ENCODE measurements at regions not wholly inside any gene's neighbourhood (a gene's known extent, or its start where the extent isn't known, plus 50 kb on each side); places are given as distances from the start of the nearest gene placed in this dataset.

DNA sequence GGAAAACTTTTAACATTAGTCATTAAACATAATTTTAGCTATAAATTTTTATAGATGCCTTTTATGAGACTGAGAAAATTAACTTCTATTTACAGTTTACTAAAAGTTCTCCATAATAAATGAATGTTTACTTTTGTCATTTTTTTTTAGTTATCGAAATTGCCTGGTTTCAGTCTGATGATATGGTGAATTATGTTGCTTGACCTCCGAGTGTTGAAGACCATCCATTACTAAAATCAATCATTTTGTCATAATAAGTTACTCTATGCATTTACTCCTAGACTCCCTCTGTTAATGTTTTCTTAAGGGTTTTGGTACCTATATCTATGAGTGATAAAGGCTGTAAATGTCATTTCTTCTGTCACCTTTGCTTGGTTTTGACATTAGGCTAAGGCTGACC lies 516.0 kb upstream of the ROBO1 start:
- TF ChIP-seq EZH2phosphoT487 (IDR thresholded peaks at IDR 0.05; ENCODE audit: borderline replicate concordance, low read depth, low read length) (no peak), CTCF (conservative IDR thresholded peaks at IDR 0.05; ENCODE audit: low read length) (no peak)
- H4K20me1 ChIP-seq (ENCODE audit: insufficient read depth, low read length): no peaks in the 10 kb centered on the region

DNA sequence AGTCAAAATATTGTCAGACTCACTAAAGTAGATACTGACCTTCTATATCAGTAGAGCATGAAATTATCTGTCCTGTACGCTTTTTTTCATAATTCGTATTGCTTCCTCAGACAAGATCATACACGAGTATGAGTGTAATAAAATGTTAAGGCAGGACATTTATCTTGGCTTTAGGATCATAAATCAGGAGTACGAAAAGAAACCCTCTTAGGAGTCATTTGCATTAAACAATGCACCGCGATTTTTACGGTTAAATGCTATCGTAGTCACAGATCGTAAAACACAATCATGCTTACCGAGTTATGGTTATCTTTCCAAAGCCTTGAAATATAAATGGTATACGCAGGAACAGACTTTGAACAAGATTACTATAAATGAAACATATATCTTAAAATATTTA lies 510.3 kb upstream of the ROBO1 start:
- H3K79me2 ChIP-seq (ENCODE audit: insufficient read depth, low read depth, low read length): no peaks in the 10 kb centered on the region
- no peaks in the 10 kb centered on the region for H3K9me2 ChIP-seq (ENCODE audit: insufficient read depth, low read length)
- H4K20me1 ChIP-seq (ENCODE audit: insufficient read depth, low read length): no peaks in the 10 kb centered on the region
- H2AFZ ChIP-seq (ENCODE audit: low read length): no peak overlapping the region
- no peak for TF ChIP-seq CTCF (conservative IDR thresholded peaks at IDR 0.05; ENCODE audit: low read length)
- no peak for TF ChIP-seq EZH2phosphoT487 (IDR thresholded peaks at IDR 0.05; ENCODE audit: borderline replicate concordance, low read depth, low read length)
- DNase-seq (ENCODE audit: low spot score): no peak
- no TSS peak for BruUV-seq (replicated peaks)
- H3K9me3 ChIP-seq (ENCODE audit: low read length): no peaks in the 10 kb centered on the region
- H3K4me3 ChIP-seq (ENCODE audit: low read depth, low read length, poor library complexity, severe bottlenecking): no peak overlapping the region
- ChIA-PET CTCF (ENCODE audit: unreplicated experiment) (no interaction called here), POLR2A (no interaction called here)
- H3K27ac ChIP-seq (ENCODE audit: low read depth, low read length, poor library complexity, severe bottlenecking): no peak overlapping the region
- H3K36me3 ChIP-seq (ENCODE audit: insufficient read depth, low read length): no peaks in the 10 kb centered on the region
- intact Hi-C loops (cut with micrococcal nuclease; ENCODE audit: unreplicated experiment): no loop called here
- H3K4me1 ChIP-seq (ENCODE audit: insufficient read depth, low read length, poor library complexity, severe bottlenecking): no peaks in the 10 kb centered on the region
- no peak overlapping the region for H3K4me2 ChIP-seq (ENCODE audit: low read length)

More for the DNA sequence above, 516.0 kb upstream of the ROBO1 start:
- no peak for DNase-seq (ENCODE audit: low spot score)
- H3K9me3 ChIP-seq (ENCODE audit: low read length): no peaks in the 10 kb centered on the region
- H3K79me2 ChIP-seq (ENCODE audit: insufficient read depth, low read depth, low read length): no peaks in the 10 kb centered on the region
- no peak overlapping the region for H3K4me2 ChIP-seq (ENCODE audit: low read length)
- BruUV-seq (replicated peaks): no TSS peak
- H3K4me1 ChIP-seq (ENCODE audit: insufficient read depth, low read length, poor library complexity, severe bottlenecking): no peaks in the 10 kb centered on the region
- no peak overlapping the region for H3K4me3 ChIP-seq (ENCODE audit: low read depth, low read length, poor library complexity, severe bottlenecking)
- no peak overlapping the region for H3K27ac ChIP-seq (ENCODE audit: low read depth, low read length, poor library complexity, severe bottlenecking)
- H3K9me2 ChIP-seq (ENCODE audit: insufficient read depth, low read length): no peaks in the 10 kb centered on the region
- H3K36me3 ChIP-seq (ENCODE audit: insufficient read depth, low read length): no peaks in the 10 kb centered on the region
- no peak overlapping the region for H2AFZ ChIP-seq (ENCODE audit: low read length)
- ChIA-PET POLR2A (interaction anchor here (0.5 kb wide), 1 partner anchor 799 kb away, joined by 3 read pairs; no protein-coding TSS in a partner anchor), CTCF (ENCODE audit: unreplicated experiment) (no interaction called here)
- intact Hi-C loops (cut with micrococcal nuclease; ENCODE audit: unreplicated experiment): no loop called here

- BruUV-seq (replicated peaks): no TSS peak
- CTCF ChIA-PET (ENCODE audit: unreplicated experiment): no interaction called here
- Histone ChIP-seq H3K27ac (ENCODE audit: low read depth, low read length, poor library complexity, severe bottlenecking) (no peak overlapping the region), H2AFZ (ENCODE audit: low read length) (no peak overlapping the region), H3K4me1 (ENCODE audit: insufficient read depth, low read length, poor library complexity, severe bottlenecking) (no peaks in the 10 kb centered on the region), H3K36me3 (ENCODE audit: insufficient read depth, low read length) (no peaks in the 10 kb centered on the region), H3K4me2 (ENCODE audit: low read length) (no peak overlapping the region), H3K9me2 (ENCODE audit: insufficient read depth, low read length) (no peaks in the 10 kb centered on the region), H4K20me1 (ENCODE audit: insufficient read depth, low read length) (no peaks in the 10 kb centered on the region), H3K9me3 (ENCODE audit: low read length) (0 out of 2 replicates have a peak, but pooled peaks cover 4% of the 10 kb centered on the region), H3K79me2 (ENCODE audit: insufficient read depth, low read depth, low read length) (no peaks in the 10 kb centered on the region), H3K4me3 (ENCODE audit: low read depth, low read length, poor library complexity, severe bottlenecking) (no peak overlapping the region)
- TF ChIP-seq EZH2phosphoT487 (IDR thresholded peaks at IDR 0.05; ENCODE audit: borderline replicate concordance, low read depth, low read length): no peak
- TF ChIP-seq CTCF (conservative IDR thresholded peaks at IDR 0.05; ENCODE audit: low read length): no peak
- no peak for DNase-seq (ENCODE audit: low spot score)
- intact Hi-C loops (cut with micrococcal nuclease; ENCODE audit: unreplicated experiment): no loop called here
- POLR2A ChIA-PET: interaction anchor here (1.4 to 1.9 kb wide), 2 partner anchors 10 to 15 kb away, joined by 3 to 4 read pairs; no protein-coding TSS in a partner anchor
Measured at GRCh38 chr3:80275120-80275519, 507.3 kb upstream of the ROBO1 start.
